Activated T-helper 9 cell treated with anti-CD3 and anti-CD28 coated beads, Interleukin-2, amount 50 U/mL, for 16 hours (primary cell): ENCODE measurements at regions not wholly inside any gene's neighbourhood (a gene's known extent, or its start where the extent isn't known, plus 50 kb on each side); places are given as distances from the start of the nearest gene placed in this dataset.

Experiments
- DNase-seq: peaks from one replicate; pipeline ENCODE4 v3.0.0-alpha.2; 2020; ENCODE audit warnings: low read depth

- no peak for DNase-seq
Measured at GRCh38 chr2:5990086-5990485, 297.9 kb downstream of the SOX11 start.

DNA sequence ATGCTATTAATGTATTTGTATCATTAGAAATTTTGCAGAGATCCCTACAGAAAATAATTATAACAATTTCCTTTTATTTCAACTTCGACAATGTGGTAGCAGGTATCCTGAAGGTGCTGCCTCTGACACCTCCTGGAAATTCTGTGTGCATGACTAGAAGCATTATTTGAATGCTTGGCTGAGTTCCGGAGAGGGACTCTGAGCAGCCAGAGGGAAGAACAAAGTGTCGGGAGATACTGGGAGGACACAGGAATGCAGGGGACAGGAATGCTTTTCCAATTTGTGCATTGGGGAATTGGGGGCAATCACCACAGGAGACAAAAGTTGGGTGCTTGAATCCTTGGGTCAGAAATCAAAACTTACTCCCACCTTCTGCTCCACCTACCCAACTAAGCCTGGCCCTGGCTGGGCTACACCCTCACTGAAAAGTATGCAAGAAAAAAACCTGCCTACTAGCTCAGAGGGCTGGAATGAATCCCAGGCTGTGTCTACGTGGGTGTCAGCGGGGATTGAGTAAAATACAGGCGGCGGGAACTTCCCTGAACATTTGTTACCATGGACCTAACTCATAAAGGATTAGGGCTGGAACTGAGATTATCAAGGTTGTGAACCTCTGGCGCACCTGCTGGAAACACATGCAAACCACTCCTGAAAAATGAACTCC lies 299.3 kb downstream of the SOX11 start:
- no peak for DNase-seq

GRCh38 chr2:5995832-5996231 lies 303.6 kb downstream of the SOX11 start:
- no peak for DNase-seq

DNA sequence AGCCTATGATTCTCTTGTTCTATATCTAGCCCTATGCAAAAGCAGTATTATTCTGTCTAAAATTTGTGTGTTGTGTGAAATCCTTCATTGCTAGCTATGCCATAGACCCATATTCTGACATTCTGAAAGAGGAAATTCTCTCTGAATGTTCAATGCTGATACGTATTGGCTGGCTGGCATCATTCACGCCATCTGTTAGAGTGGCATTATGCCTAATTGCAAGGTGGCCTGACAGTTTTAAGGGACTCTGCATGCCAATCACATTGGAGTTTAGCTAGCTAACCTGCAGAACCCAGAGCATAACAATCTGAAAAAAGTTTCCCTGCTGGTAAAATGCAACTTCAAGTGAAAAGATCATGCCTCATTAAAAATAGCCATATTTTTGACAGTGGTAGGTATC lies 316.0 kb downstream of the SOX11 start:
- no peak for DNase-seq

- no peak for DNase-seq
Measured at GRCh38 chr2:6008726-6009125, 316.5 kb downstream of the SOX11 start.

GRCh38 chr2:6010163-6010562 lies 318.0 kb downstream of the SOX11 start:
- DNase-seq, result no peak

DNA sequence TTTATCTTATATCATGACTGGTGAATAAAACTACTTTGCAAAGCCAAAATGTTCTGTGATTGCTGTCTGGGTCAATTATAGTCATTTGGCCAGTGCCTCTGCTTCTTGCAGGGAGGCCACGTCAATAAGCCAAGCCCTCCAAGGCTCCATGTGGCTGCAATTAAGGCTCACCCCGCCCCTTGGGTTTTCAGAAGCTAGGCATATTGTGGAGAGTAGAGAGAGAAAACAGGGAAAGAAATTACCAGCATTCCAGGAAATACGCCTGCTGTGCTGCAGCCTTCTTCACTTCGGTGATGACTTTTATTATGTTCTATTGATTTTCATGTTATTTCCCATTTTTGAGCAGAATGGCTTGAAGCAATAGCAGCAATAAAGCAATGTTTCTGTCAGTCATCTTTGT lies 319.7 kb downstream of the SOX11 start:
- no peak for DNase-seq

DNA sequence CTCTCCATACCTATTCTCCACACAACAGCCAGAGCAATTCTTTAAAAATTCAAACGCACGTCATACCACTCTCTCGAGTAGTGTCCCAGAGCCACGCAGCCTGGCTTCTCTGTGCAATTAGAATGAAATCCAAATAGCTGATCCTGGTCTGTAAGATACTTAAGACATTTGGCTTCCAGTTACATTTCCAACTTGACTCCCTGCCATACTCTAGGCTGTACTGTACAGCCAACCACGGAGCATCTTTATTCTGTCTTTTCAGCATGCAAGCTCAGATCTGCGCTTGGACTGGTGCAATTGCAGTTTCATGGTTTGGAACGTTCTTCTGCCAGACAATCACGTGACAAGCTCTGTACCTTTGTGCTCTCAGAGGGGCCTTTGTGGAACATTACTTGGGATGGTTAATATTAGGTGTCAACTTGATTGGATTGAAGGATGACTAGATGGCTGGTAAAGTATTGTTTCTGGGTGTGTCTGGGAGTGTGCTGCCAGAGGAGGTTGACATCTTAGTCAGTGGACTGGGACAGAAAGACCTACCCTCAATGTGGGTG lies 325.6 kb downstream of the SOX11 start:
- no peak for DNase-seq

GRCh38 chr2:6024229-6024628 lies 332.0 kb downstream of the SOX11 start:
- no peak for DNase-seq

DNA sequence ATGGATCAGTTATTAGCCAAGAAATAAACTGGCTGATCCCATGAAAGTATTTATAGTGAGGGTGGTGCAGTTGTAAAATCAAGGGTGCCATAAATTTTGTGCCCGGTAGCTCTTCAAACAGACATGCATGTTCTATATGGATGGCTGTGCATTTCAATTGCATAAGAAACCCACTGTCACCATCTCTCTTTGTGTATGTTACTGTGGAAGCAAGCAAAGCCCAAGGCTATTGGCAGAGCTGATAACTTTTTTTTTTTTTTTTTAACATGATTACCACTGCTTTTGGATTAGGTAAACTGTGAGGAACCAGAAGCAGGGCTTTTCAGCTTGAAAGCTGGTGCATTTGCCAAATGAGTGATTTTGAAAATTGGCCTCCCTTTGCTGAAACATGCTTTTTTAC lies 332.6 kb downstream of the SOX11 start:
- no peak for DNase-seq

GRCh38 chr2:6025391-6025790 lies 333.2 kb downstream of the SOX11 start:
- no peak for DNase-seq

GRCh38 chr2:6027066-6027465 lies 334.9 kb downstream of the SOX11 start:
- DNase-seq, result no peak

DNA sequence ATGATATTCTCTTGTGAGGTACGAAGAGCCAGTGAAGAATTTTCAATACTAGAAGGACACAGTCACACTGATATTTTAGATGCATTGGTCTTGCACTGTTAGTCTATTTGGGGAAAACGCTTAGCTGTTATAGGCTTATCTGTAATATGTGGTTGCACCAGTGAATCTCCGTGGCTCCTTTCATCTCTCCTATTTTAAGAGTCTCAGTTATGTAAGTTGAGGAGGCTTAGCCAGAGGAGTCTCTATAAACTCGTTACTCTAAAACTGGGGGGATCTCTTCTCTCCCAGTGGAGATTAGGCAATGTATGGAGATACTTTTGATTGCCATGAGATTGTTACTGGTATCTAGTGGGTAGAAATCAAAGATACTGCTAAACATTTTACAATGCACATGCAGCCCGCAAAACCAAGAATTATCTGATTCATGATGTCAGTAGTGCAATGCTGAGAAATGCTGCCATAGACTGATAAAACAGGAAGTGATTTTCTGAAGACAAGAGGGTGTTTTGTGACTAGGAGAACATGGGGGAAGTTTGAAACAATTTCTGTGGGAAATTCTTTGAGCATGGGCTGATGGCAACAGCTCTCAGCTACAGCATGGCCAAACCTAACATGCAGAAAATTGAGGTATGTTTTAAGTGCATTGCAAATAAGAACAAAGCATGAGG lies 339.1 kb downstream of the SOX11 start:
- DNase-seq, result no peak

- DNase-seq, result no peak
Measured at GRCh38 chr2:6036211-6036610, 344.0 kb downstream of the SOX11 start.

- DNase-seq, result no peak
Measured at GRCh38 chr2:6043238-6043637, 351.1 kb downstream of the SOX11 start.

DNA sequence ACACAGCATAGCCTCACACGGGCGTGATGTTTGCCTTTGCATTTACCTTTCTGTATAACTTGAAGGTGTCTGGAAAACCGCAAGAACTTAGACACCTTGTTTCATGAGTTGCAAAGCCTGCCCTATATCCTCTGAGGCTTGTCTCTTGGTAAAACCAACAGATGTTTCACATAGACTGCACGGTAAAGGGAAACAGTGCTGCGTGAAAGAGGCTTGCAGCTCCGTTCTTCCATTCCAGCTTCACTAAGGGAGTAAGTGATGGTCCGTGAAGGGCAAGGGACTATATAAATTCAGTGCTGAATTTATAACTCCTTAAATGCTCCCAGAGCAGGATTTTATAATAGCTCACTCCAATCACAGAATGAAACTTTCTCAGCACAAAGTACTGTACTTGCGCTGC lies 360.5 kb downstream of the SOX11 start:
- DNase-seq, result no peak

DNA sequence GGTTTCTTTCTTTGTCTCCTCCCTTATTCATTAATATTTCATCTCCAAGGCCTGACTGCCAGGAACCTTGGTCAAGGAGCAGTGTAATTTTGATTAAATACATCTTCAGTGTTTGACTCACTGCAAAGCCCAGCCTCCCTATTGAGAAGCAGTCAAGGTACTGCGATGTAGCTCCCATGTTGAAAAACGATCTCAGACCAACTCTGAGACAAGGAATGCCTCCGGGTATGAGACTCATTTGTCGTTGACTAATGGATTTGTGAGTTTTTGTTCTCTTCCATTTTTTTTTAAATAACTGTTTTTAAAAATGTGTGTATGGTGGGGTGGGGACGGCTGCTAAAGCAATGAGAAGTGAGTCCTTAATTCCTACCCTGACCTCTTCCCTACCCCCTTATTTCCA lies 361.6 kb downstream of the SOX11 start:
- DNase-seq, result no peak

GRCh38 chr2:6054161-6054671 lies 362.0 kb downstream of the SOX11 start:
- DNase-seq, result no peak

DNA sequence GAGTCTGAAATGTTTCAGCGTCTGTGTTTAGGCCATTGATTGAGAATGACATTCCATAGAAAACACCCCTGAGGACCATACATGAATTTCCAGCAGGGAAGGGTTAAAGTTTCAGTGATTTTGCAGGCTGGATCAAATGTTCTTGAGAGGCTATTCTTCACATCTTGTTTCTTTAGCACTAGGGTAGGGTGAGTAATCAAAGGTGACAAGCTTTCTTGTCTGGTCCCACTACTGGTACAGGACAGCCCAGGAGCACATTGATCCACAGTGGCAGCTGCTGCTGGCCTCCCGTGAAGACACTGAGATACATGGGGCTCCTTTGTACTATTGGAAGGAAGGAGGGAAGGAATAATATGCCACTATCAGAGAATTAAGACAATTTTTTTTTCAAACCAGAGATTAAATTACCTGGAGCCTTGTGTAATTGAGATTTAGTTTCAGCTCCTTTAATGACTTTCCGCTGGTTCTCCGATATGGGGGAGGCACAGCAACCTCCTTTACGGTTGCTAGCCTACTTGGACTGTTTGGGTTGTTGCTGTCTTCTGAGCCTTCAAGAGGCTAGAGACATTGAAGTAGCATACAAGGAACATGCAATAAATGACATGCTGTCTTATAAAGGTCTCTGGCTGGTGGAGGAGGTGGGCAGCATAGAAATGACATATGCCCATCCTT lies 368.9 kb downstream of the SOX11 start:
- no peak for DNase-seq

- no peak for DNase-seq
Measured at GRCh38 chr2:6064757-6065156, 372.6 kb downstream of the SOX11 start.

DNA sequence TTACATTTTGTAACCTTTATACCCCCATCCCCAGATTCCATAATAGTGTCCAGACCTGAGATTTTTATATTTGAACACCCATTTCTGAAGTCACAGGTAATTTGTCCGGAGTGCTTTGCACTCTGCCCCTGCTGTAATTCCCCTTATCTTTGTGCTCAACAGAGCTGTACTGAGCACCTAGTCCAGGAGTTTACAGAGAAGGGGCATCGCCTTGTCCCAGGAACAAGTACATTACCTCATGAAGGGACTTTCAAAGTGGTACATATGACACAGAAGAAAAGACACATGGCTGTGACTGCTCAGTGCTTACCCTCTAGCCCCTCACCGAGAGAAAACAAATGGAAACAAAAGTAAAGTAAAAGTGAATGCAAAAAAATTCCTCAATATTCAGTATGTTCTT lies 373.5 kb downstream of the SOX11 start:
- DNase-seq, result no peak

DNA sequence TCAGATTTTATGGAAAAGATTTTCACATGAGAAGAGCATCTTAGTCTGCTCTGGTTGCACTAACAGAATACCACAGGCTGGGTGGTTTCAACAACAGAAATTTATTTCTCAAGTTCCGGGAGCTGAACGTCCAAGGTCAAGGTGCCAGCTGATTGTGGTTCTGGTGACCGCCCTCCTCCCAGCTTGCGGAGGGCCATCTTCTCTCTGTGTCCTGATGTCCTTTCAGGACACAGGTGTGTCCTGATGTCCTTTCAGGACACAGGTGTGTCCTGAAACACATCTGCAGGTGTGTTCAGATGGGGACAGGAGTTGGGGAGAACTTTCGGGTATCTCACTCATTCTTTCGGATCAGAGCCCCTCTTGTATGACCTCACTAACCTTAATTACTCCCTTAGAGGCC lies 374.9 kb downstream of the SOX11 start:
- no peak for DNase-seq

- DNase-seq, result no peak
Measured at GRCh38 chr2:6067806-6068205, 375.6 kb downstream of the SOX11 start.
